Right atrium auricular region (tissue), 2 donors: ENCODE measurements at regions not wholly inside any gene's neighbourhood (a gene's known extent, or its start where the extent isn't known, plus 50 kb on each side); places are given as distances from the start of the nearest gene placed in this dataset.
A peak's percentile ranks its signal among the peaks of the same experiment; 100 is the strongest.

ENCODE experiments used
- DNase-seq: peaks from one replicate; pipeline ENCODE4 v3.0.0-alpha.2; 2019; ENCODE audit warnings: low spot score
- H3K27ac ChIP-seq, 2 donors: fragments of 200-600 bp; sonication (generic); 1 replicate in 1 of 2; 2 replicates in 1 of 2; pipeline ENCODE4 v1.5.1; 2016 to 2019
- H3K27me3 ChIP-seq, 2 donors: fragments of 200-600 bp; sonication (generic); one replicate each; pipeline versions ENCODE4 v1.5.1 to v1.6.0; 2017 to 2019
- H3K36me3 ChIP-seq: fragments of 200-600 bp; sonication (generic); one replicate; pipeline ENCODE4 v1.5.1; 2016
- H3K4me1 ChIP-seq, 2 donors: fragments of 200-600 bp; sonication (generic); one replicate each; pipeline versions ENCODE4 v1.5.1 to v1.6.0; 2017 to 2019
- H3K4me3 ChIP-seq, 2 donors: fragments of 200-600 bp; sonication (generic); 1 replicate in 1 of 2; 2 replicates in 1 of 2; pipeline ENCODE4 v1.5.1; 2017 to 2019; ENCODE audit warnings: mild to moderate bottlenecking in 1 of 2, moderate library complexity in 1 of 2
- H3K9me3 ChIP-seq, 2 donors: fragments of 200-600 bp; sonication (generic); one replicate each; pipeline ENCODE4 v1.5.1; 2019
- CTCF ChIP-seq, 2 donors: fragments of 200-600 bp; sonication (generic); IDR thresholded peaks; one replicate each; pipeline ENCODE4 v1.5.1; 2019; ENCODE audit warnings: antibody characterized with exemption in 2 of 2

GRCh38 chr2:64263315-64263714, 119.1 kb upstream of the PELI1 start:
- TF ChIP-seq CTCF (IDR thresholded peaks at IDR 0.05) = no peak
- H3K27ac ChIP-seq = peak overlapping the region in 1 of 2 donors; percentile 29
- no peak for DNase-seq
- H3K36me3 ChIP-seq = no peaks in the 10 kb centered on the region
- H3K9me3 ChIP-seq = no peaks in the 10 kb centered on the region
- H3K4me1 ChIP-seq = peaks cover 3 to 45% of the 10 kb centered on the region in 2 donors
- H3K27me3 ChIP-seq = no peaks in the 10 kb centered on the region
- H3K4me3 ChIP-seq = no peak overlapping the region

- no peaks in the 10 kb centered on the region for H3K9me3 ChIP-seq
These were observed 123.5 kb upstream of the PELI1 start for GRCh38 chr2:64267699-64268098.

GRCh38 chr2:64268330-64269048, 124.3 kb upstream of the PELI1 start:
- no peak for TF ChIP-seq CTCF (IDR thresholded peaks at IDR 0.05)
- peak overlapping the region in 1 of 2 donors; percentile 9 for H3K27ac ChIP-seq
- no peaks in the 10 kb centered on the region for H3K27me3 ChIP-seq
- DNase-seq = no peak
- H3K4me1 ChIP-seq = peaks cover 0 to 28% of the 10 kb centered on the region in 2 donors
- no peaks in the 10 kb centered on the region for H3K9me3 ChIP-seq
- no peak overlapping the region for H3K4me3 ChIP-seq
- H3K36me3 ChIP-seq = no peaks in the 10 kb centered on the region

More at GRCh38 chr2:64267699-64268098, 123.5 kb upstream of the PELI1 start:
- Histone ChIP-seq H3K4me3 (no peak overlapping the region), H3K27me3 (no peaks in the 10 kb centered on the region), H3K27ac (peak overlapping the region in 1 of 2 donors; percentile 9), H3K4me1 (peaks cover 0 to 27% of the 10 kb centered on the region in 2 donors), H3K36me3 (no peaks in the 10 kb centered on the region)
- no peak for TF ChIP-seq CTCF (IDR thresholded peaks at IDR 0.05)
- no peak for DNase-seq

- H3K4me1 ChIP-seq = peaks cover 0 to 29% of the 10 kb centered on the region in 2 donors
- no peak overlapping the region for H3K4me3 ChIP-seq
- H3K27ac ChIP-seq = peak overlapping the region; percentile 75 to 82
- no peaks in the 10 kb centered on the region for H3K9me3 ChIP-seq
- no peaks in the 10 kb centered on the region for H3K36me3 ChIP-seq
- no peak for TF ChIP-seq CTCF (IDR thresholded peaks at IDR 0.05)
- H3K27me3 ChIP-seq = no peaks in the 10 kb centered on the region
- peak; percentile 76 for DNase-seq
These were observed 129.5 kb upstream of the PELI1 start for GRCh38 chr2:64273524-64274398.

- no peak for DNase-seq
- Histone ChIP-seq H3K27me3 (no peaks in the 10 kb centered on the region), H3K9me3 (no peaks in the 10 kb centered on the region), H3K4me1 (peaks cover 0 to 29% of the 10 kb centered on the region in 2 donors), H3K36me3 (no peaks in the 10 kb centered on the region), H3K27ac (peak overlapping the region; percentile 75 to 82), H3K4me3 (no peak overlapping the region)
- TF ChIP-seq CTCF (IDR thresholded peaks at IDR 0.05) = no peak
These were observed 130.4 kb upstream of the PELI1 start for GRCh38 chr2:64274399-64275173.
